ENCODE measurements at regions not wholly inside any gene's neighbourhood (a gene's known extent, or its start where the extent isn't known, plus 50 kb on each side); places are given as distances from the start of the nearest gene placed in this dataset.

- TF ChIP-seq CTCF (IDR thresholded peaks at IDR 0.05) (no peak), POLR2A (IDR thresholded peaks at IDR 0.05) (no peak)
Observed at GRCh38 chr20:22414305-22414742, 170.0 kb downstream of the FOXA2 start.
